ENCODE measurements at regions not wholly inside any gene's neighbourhood (a gene's known extent, or its start where the extent isn't known, plus 50 kb on each side); places are given as distances from the start of the nearest gene placed in this dataset.

DNA sequence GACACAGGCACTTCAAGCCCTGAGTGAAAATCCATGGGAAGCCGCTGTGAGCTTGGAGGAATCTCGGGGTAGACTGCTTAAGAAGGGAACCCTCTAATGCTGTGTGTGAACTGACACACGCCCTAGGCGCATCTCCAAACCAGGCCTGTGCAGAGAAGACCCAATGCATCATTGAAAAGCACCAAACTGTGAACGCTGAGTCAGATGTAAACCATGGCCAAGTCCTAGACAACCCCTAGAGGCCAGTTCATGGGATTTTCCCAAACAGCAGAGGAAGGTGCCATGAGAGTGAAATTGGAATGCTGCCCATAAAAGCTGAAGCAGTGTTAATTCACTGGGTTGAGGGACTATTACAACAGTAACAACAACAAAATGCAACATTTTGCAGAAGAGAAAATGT lies 296.5 kb downstream of the SMOC2 start:
- DNase-seq = no peak

DNA sequence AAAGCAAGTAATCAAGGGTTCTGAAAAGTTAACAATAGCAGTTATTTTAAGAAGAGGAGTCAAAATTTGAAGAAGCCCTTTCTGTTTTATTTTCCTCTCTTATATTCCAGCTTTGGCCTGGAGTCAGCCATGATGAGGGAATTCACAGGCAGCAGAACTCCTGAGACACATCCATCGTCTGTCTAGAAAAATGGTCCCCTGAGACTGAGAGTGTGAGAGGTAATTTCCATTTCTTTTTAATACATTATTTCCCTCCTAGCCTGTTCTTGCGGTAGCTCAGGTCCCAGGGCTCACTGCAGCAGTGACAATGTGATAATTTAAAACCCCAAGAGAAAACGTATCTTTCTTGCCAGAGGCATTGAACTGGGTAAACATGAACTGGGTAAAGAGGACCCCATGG lies 296.0 kb downstream of the SMOC2 start:
- DNase-seq = no peak

DNA sequence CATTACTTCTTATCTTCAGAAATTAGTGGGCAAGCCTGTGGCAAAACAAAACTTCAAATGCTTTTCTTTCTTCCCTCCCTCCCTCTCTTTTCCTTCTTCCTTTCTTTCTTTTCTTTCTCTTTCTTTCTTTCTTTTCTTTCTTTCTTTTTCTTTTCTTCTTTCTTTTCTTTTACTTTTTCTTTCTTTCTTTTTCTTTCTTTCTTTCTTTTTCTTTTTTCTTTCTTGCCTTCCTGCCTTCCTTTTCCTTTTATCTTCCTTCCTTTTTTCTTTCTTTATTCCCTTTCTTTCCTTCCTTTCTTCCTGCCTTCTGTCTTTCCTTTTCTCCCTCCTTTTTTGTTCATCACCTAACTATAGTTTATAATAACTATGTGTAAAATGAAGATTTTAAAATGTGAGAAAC lies 295.1 kb downstream of the SMOC2 start:
- DNase-seq = no peak

DNA sequence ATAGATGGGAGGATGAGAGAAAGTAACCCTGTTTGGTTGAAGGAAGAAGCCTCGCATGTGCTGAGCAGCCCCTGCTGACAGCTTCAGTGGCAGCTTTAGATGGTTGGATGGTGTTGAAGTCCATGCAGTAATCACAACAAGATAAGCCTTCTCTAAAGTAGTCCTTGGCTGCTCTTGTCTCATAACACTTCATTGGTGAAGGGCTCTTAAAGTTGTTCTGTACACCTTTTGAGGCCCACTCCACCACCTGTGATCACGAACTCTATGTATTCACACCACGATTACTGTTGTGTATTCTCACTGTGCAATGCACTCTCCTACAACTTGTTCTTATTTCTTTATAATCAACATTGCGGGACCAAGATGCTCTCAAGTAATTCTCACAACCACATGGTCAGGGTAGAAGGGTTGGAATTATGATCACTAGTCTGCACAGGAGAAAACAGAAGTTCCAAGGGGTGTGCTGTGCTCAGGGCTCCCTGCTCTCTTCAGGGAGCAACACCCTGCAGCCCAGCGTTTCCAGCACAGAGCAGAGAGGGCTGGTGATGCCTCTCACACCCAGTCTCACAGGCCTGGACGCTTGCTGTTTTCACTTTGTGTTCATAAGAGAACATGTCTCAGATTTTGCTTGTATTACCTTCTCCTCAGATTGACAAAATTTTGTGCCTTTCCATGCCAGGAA lies 294.4 kb downstream of the SMOC2 start:
- no peak for DNase-seq

DNA sequence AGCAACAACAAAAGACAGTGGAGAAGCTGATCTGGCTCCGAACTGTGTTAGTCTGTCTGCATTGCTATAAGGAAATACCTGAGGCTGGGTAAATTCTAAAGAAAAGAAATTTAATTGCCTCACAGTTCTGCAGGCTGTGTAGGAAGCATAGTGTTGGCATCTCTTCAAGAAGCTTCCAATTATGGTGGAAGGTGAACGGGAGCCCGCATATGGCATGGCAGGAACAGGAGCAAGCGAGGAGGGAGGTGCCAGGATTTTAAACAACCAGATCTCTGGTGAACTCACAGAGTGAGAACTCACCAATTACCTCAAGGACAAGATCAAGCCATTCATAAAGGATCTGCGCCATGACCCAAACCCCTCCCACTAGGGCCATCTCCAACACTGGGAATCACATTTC lies 293.5 kb downstream of the SMOC2 start:
- DNase-seq = no peak

DNA sequence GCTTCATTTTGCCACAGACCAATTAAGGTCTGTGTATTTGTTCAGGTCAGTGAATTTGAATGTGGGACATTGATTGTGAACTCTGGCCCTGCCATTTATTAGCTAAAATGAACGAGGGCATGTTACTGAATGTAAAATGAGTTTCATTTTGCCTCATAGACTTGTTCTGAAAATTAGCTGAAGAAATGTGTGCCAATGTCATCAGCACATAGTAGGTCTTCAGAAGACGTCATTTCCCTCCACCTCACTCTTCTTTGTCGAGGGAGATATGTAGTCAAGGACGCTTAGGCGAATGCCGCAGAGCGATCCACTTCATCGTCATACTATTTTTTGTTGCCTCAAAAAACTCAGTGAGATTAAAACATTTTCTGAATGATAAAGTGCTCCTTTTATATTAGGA lies 291.7 kb downstream of the SMOC2 start:
- no peak for DNase-seq

DNA sequence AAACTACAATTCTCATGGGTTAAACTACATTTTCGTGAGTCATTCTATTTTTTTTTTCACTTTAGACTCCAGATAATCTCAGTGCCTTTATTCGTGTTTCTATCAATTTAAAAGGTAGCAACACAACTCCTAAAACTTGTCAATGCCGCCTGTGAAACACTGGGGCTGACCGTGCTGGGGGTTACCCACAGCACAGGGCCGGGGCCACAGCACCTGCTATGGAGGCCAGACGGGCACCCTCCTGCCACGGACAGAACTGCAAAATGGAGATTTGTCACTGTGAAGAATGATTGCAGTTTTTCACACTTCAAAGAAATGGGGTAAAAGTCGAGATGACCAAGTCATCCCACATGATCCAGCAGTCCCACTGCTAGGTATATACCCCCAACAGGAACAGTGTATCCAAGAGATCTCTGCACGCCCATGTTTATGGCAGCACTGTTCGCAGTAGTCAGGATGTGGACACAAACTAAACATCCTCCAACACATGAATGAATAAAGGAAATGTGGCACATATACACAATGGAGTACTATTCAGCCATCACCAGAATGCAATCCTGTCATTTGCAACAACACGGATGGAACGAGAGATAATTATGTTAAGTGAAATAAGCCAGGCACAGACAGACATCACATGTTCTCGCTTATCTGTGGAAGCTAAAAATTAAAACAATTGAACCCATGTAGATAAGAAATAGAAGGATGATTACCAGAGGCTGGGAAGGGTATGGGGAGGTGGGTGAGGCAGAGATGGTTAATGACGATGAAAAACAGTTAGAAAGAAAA lies 290.1 kb downstream of the SMOC2 start:
- no peak for DNase-seq

DNA sequence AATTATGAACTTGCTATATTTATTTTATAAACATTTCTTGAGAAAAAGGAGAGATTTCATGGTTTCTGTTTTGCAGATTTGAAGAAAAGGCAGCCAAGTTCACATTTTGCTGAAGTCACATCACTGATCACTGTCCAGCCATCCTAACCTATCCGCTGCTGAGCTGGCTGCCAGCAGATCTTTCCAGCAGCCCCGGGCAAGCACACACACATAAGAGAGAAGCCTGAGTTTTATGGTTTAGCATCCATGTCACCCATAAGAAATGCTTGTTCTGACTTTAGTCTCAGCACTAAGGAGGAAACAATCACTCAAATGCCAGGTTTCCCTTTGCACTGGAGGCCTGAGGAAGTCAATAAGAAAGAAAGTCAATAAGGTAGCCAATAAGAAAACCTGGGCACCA lies 287.1 kb downstream of the SMOC2 start:
- DNase-seq = no peak

DNA sequence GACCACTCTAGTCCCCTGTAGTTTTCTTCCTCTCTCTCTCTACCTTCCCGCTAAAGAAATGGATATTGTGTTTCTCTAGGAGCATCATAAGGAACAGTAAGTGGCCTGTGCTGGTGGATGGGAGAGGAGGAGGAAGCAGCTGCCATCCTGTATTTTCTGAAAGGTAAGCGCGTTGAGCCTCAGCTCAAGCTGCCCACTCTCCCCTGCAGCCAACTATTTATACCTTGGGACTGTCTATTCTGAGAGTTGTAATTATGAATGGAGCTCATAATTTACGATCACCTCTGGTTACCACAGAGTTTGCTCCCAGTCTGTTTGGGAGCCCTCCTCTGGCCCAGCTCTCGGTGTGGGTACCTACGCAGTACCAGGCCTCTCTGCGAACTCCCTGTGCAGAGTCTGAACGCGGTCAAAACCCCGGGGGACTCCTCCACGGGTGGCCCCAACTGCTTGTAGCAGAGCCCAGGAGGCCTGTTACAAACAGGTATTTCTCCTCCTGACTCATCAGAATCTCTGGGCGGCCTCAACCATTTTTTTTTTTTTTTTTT lies 285.4 kb downstream of the SMOC2 start:
- no peak for DNase-seq

DNA sequence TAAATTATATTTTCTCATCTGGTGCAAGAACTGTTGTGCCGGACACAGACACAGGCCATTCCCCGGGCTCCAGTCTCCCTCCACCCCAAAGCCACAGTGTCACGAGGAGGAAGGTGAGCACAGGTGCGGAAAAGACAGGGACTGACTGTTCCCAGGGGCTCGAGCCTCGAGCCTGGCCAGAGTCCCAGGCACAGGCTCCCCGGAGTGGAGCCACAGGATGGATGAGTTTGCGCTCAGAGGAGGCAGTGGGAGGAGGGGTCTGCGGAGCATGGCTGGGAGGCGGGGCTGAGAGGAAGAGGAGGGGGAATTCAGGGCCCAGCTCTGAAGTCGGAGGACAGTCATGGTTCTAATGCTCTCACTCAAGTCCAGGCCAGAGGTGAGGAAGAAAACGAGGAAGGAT lies 284.8 kb downstream of the SMOC2 start:
- DNase-seq = no peak

DNA sequence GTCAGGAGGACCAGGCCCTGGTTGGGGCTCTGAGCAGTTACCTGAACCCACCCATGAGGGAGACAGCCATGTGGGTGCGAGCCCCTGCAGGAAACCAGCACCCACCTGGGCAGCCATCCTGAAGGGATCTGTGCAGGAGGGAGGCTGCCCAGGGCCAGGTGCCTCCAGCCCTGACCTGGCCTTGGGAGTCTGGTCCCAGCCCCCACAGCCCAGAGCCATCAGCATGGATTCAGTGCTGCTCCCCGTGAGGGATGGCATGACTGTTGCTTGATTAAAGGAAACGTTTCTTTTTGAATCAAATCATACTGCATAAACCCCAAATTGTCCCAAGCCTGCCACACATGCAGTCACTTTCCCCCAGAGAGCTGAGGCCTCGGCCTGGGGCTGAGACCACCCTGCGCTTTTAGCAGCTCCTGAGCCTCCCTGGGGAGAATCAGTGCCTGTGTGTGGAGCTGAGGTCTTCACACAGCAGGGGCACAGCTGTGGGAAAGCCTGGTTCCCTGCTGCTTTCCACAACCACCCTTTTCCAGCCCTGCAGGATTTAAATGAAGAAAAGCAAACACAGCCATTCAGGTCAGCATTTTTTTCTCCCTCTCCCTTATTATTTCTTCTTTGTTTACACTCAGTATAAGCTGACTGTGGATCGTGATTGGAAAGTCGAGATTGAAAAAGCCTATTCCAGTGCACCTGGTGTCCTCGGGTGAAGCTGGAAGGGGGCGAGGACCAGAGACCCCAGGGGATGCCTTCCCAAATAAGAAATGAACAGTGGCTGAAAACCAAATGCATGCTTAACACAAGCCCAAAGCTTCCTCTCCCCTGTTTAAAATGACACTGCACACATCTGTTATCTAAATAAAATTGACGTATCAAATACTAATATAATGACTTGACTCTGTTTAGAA lies 283.9 kb downstream of the SMOC2 start:
- no peak for DNase-seq

DNA sequence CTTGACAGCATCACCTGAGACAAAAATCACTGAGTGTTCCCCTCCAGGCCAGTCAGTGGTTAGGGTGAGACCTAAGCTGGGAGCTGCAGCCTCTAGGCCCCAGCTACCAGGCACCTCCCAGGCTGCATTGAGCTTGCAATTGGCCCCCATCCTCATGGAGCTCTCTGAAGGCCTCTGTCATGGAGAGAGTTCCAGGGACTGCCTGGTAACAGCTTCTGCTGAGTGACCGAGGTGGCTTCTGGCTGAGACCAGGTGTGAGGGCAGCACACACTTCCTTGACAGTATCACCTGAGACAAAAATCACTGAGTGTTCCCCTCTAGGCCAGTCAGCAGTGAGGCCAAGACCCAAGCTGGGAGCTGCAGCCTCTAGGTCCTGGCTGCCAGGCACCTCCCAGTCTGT lies 283.0 kb downstream of the SMOC2 start:
- DNase-seq = no peak

DNA sequence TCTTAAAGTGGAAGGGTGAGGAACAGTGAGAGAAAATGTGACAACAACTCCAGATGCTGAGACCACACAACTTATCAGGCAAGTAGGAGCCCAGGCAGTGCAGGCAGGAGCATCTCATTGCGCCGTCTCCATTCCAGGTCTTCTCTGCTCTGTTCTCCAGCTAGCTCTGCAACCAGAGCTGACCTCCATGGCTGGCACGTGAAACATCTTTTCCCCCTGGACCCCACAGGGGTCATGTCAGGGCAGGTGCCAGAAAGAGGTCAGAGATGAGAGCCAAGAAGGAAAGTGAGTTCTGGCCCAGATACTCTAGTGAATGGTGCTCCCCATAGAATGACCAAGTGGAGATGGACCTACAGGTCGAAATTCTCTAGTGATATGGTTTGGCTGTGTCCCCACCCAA lies 281.4 kb downstream of the SMOC2 start:
- DNase-seq = no peak

DNA sequence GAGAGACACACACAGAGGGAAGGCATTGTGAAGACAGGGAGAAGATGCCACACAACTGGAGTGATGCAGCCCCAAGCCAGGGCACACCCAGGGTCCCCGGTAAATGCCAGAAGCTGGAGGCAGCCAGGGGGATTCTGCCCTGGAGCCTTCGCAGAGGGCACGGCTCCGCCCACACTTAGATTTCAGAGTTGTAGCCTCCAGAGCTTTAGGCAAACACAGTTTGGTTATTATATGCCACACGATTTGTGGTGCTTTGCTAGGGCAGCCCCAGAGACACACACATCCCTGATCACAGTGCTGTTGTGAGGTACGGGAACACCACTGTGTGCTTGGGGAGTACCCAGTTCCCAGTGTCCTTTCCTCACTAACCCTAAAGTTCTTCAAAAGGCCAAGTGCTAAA lies 280.6 kb downstream of the SMOC2 start:
- no peak for DNase-seq

DNA sequence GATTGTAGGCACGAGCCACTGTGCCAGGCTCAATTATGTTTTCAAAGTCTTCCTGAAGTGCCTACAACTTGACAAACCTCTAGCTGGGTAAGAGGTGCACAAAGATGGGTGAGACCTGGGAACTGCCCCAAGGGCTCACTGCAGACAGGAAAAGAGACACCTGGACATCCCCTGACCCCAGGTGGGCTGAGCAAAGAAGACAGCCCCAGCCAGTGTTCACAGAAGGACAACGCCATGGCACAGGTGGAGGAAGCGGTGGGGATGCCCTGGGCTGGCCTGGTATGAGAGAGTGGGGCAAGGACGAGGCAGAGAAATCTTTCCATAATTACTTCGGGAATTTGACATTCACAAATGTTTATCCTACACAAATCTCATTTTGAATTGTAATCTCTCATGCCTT lies 278.9 kb downstream of the SMOC2 start:
- DNase-seq = no peak

DNA sequence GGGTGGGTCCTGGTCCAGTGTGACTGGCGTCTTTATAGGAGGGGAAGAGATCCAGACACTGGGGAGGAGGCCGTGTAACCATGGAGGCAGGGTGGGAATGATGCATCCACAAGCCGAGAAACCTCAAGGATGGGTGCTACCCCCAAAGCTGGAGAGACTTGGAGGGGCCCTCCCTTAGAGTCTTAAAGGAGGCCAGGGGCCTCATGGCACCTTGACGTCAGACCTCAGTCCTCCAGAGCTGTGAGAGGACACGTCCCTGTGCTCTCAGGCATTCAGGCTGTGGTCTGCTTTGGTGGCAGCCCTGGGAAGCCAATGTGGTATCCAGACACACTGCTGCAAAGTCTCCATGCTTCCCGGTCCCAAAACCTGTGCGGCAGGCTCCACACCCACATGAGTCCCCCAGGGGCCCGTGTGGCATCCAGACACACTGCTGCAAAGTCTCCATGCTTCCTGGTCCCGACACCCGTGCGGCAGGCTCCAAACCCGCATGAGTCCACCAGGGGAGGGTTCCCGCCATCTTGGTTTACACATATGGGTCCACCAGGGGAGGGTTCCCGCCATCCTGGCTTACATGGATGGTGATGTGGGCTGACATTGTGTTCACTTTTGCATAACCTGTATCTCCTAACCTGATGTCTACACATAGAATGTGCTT lies 278.0 kb downstream of the SMOC2 start:
- DNase-seq = no peak
